GM12892 (cell line): ENCODE measurements at regions not wholly inside any gene's neighbourhood (a gene's known extent, or its start where the extent isn't known, plus 50 kb on each side); places are given as distances from the start of the nearest gene placed in this dataset.

Experiments
- DNase-seq: peaks from one replicate; pipeline ENCODE4 v3.0.0; 2011; ENCODE audit not compliant: insufficient read length
- FAIRE-seq: peaks from 2 replicates; lab custom pipeline; 2011; peaks lifted over from hg19 to GRCh38; lab: Jason Lieb, UNC
- POLR2A ChIP-seq: IDR thresholded peaks from 2 replicates; pipeline ENCODE4 v1.6.1; 2011; ENCODE audit warnings: low read depth, low read length, control low read depth
- POLR2AphosphoS5 ChIP-seq: IDR thresholded peaks from 2 replicates; pipeline ENCODE4 v1.6.1; 2011; ENCODE audit warnings: low read depth, low read length, control low read depth
- TAF1 ChIP-seq: IDR thresholded peaks from 2 replicates; pipeline ENCODE4 v1.6.1; 2011; ENCODE audit warnings: low read depth, mild to moderate bottlenecking, control low read depth, low read length, borderline replicate concordance

- DNase-seq (no peak), FAIRE-seq (no peak)
- no peak for TF ChIP-seq POLR2AphosphoS5
- no peak for TF ChIP-seq TAF1
- no peak for TF ChIP-seq POLR2A
Measured at GRCh38 chr17:77425791-77426641, 285.2 kb downstream of the SEC14L1 start.

DNA sequence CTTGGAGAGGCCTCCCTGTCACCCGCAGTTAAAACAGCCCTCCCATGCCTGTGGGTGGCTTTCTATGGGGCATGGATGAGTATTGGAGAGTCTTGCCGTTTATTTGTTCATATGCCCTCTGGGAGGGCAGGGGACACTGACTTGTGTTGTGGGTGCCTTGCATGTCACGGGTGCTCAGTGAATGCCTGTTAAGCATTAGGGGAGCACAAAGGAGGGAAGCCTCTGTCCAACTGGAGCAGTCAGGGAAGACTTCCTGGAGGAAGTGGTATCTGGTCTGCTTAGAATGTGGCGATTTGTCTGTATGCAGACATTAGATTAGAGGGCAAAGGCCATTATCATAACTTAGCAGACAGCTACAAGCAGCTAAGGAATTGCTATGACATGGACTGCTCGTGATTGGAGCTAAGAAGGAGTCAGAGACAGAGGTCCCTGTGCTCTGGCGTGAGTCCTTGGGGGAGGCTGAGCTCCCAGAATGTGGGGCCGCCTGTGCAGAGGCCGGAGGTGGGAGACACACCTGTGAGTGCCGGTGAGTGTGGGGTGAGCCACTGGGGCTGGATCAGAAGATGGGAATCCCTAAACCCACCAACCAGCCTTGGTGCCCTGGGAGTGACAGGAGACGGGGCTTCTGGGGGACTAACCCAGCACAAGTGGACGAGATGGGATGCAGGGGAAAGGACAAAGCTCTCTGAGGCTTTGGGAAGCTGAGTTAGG, 286.1 kb downstream of the SEC14L1 start:
- TF ChIP-seq POLR2AphosphoS5 (no peak), POLR2A (no peak), TAF1 (no peak)
- DNase-seq, result no peak
- FAIRE-seq, result no peak

DNA sequence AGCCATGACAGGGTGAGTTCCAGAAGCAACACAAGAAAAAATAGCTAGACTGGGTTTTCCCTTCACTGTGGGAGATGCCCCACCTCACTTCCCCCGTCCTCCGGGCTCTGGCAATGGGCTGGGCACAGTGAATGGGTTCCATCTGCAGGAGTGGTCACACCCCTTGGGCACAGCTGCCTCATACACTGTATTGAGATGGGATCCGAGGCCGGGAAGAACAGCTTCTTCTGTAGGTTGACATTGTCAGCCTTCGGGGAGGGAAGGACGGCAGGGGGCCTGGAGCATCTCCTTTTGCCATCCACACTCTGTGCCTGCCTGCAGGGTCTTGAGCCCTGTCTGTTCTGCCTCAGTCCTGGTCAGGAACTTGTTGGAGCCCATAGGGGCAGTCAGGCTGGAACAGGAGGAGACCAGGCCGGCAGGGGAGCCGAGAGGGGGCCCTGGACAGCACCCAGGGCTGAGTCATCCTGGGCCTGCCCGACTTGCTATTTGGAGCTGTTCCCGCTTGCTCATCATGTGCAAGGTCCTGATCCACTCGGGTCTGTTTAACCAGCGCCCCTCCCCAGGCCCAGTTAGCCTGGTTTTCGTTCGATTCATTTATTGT, 286.7 kb downstream of the SEC14L1 start:
- TF ChIP-seq POLR2AphosphoS5 (no peak), POLR2A (no peak), TAF1 (no peak)
- DNase-seq (no peak), FAIRE-seq (no peak)

DNA sequence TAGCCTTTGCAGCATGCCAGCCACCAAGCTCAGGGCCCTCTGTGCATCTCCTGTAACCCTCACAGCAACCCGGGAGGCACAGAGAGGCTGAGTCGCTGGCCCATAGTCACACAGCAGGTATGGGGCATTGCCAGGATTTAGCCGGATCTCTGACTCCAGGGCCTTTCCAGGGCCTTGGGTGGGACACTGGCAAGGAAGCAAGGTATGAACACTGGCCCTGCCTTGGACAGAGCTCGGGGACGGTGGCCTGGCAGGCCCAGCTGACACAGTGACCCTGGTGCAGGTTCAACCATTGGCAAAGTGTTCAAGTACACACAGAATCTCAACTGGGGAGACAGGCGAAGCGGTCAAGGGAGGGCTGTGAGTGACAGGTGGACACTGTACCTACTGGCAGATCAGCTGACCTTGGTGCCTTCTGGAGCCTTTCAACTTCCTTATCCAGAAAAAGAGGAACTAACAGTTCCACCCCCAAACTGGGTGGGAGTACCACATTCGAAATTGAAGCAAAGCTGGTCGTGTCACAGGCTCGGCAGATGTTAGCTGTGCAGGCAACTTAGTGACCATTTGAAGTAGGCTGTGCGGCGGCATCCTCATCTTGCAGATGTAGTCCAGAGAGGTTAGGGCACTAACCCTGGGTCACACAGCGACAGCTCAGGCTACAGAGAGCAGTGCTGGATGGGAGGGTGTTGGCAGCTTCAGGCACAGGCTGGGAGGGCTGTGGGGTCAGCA, 287.4 kb downstream of the SEC14L1 start:
- DNase-seq (no peak), FAIRE-seq (no peak)
- TF ChIP-seq TAF1, result no peak

DNA sequence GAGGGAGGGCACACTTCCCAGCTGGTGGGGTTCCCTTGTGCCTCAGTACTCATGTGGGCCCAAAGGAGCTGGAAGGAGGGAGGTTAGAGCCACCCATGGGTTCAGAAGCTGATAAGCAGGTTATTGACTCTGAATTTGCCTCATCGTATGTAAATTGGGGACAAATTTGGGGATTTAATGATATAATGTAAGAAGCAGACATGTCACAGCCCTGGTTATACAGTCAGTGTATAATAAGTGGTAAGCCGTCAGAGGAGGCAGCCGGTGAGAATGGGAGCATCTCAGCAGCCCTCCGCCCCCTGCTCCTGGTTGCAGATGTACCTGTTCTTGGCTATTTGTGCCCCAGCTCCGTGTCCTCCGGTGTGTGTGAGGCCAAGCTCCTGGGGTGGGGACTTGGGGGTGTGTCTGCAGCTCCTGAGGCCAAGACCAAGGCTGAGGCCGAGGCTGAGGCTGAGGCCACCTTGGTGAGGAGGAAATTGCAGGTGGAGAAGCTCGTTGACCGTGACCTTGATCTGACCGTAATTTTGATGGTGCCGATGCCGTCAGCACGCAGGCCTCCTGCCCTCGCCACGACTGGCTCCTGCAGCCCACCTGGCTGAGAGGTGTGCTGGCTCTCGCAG, 288.1 kb downstream of the SEC14L1 start:
- FAIRE-seq, result no peak
- TF ChIP-seq POLR2AphosphoS5 (no peak), POLR2A (no peak), TAF1 (no peak)
- DNase-seq, result no peak

DNA sequence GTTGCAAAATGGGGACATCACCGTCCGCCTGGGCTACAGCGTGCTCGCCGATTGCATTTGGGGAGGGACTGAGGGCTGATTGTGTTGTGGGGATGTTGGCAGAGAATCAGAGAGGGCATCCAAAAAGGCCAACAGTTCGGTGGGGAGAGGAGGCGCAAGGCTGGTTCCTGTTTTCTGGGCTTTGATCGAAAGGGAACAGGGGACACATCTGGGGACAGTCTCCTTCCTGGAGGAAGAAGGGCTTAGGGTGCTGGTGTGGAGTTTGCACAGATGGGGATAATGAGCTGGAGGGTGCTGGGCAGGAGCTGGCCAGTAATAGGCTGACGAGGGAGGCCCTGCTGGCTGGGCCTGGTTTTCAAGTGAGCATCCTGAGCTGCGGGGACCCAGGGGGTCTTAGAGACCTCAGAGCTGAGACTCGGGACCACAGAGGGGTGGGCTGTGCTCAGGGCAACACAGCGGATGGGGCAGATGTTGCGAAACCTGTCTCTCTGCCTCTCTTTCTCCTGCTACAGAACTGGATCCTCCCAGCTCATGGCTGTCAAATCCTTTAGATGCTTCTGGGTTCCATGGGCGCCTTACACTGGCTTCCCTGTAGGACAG, 288.7 kb downstream of the SEC14L1 start:
- FAIRE-seq (no peak), DNase-seq (no peak)
- TF ChIP-seq POLR2AphosphoS5 (no peak), TAF1 (no peak), POLR2A (no peak)

DNA sequence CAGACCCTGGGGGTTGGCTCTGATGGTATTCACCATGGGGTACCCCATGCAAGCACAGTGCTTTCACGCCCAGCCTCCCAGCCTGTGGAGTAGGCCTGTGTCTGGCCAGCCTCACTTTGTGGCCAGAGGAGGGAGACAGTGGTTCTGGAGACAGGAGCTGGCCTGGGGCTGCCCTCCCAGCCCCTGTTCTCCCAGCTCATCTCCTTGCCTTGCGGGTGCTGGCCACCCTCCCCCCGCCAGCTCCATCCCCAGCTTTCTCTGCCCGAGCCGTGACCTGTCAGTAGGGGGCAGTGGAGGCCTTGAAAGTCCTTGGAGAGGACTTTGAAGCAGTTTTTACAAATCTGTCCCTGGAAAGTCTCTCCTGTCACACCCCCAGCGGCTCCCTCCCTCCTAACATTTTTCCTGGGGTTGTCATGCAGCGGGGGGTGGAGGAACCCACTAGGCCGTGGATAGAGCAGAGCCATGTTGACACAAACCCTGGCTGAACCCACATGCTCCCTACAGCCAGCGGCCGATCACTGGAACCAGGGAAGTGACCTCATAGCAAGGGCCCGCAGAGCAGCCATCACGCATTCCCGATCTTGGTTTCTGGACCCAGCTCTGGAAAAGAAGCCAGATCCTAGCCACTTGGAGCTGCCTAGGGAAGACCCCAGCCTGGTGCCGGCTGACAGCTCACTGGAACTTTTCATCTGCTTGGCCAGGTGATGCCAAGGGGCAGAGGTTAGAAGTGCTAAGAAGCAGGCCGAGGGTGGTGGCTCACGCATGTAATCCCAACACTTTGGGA, 289.4 kb downstream of the SEC14L1 start:
- peak; percentile 80 for DNase-seq
- TF ChIP-seq POLR2A (no peak), POLR2AphosphoS5 (no peak)
- FAIRE-seq, result peak; percentile 36

DNA sequence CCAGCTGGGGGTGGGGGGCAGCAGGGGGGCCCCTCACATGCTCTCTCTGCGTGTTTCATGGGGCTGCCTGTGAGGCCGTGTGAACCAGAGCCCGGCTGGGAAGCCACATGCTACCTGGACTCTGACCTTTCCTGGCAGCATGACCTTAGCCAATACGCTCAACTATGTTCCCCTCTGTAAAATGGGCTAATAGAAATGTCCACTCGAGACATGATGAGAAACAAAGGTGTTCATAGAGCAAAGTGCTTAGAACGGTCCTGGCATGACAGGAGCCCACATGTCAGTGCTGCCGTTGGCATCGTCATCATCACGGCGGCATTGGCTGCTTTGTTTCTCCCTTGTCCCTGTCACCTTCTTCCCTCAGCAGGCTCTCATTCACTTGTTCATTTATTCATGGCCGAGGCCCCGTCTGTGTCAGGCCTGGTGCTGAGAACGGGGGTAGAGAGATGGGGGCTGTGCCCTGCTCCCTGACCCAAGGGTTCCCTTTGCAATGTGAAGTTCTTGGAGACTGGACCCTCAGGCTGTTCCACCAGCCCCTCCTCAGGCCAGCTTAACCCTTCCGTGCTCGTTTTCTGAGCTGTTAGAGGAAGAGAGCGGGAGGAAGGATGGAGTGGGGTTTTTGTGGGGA, 291.4 kb downstream of the SEC14L1 start:
- TF ChIP-seq POLR2A (no peak), POLR2AphosphoS5 (no peak), TAF1 (no peak)
- DNase-seq, result no peak
- no peak for FAIRE-seq

- DNase-seq, result no peak
- FAIRE-seq, result no peak
- no peak for TF ChIP-seq POLR2A
- no peak for TF ChIP-seq POLR2AphosphoS5
- no peak for TF ChIP-seq TAF1
Measured at GRCh38 chr17:77432742-77433141, 292.0 kb downstream of the SEC14L1 start.
